Large intestine (tissue), 3 donors: ENCODE measurements at regions not wholly inside any gene's neighbourhood (a gene's known extent, or its start where the extent isn't known, plus 50 kb on each side); places are given as distances from the start of the nearest gene placed in this dataset.
A peak's percentile ranks its signal among the peaks of the same experiment; 100 is the strongest.
"Not testable (repeated sequence)": the region's sequence is repeated elsewhere in the genome, so short reads cannot be mapped to it uniquely, and the experiment has no call there.

Experiments used
- DNase-seq, 2 donors: peaks; one replicate each; pipeline versions ENCODE4 v3.0.0 to v3.0.0-alpha.2; 2013
- H3K27ac ChIP-seq: one replicate; pipeline ENCODE4 v1.5.1; 2013; ENCODE audit warnings: low read length
- H3K27me3 ChIP-seq: 2 replicates; pipeline ENCODE4 v1.6.1; 2013; ENCODE audit warnings: low read length; ENCODE audit not compliant: control insufficient read depth, insufficient read depth
- H3K36me3 ChIP-seq: 2 replicates; pipeline ENCODE4 v1.6.1; 2013; ENCODE audit warnings: low read length; ENCODE audit not compliant: control insufficient read depth, insufficient read depth
- H3K4me1 ChIP-seq: one replicate; pipeline ENCODE4 v1.6.1; 2013; ENCODE audit warnings: low read length; ENCODE audit not compliant: control insufficient read depth, insufficient read depth
- H3K4me3 ChIP-seq: one replicate; pipeline ENCODE4 v1.5.1; 2013; ENCODE audit warnings: low read length
- H3K9me3 ChIP-seq: one replicate; pipeline ENCODE4 v1.6.1; 2013; ENCODE audit warnings: mild to moderate bottlenecking, low read depth, low read length, moderate library complexity; ENCODE audit not compliant: control insufficient read depth
- WGBS: methylation state at CpG from one replicate; pipeline ENCODE4 v1.1.5; 2013; ENCODE audit warnings: low lambda C conversion rate; ENCODE audit not compliant: insufficient coverage; 5-methylcytosine and 5-hydroxymethylcytosine counted together

DNA sequence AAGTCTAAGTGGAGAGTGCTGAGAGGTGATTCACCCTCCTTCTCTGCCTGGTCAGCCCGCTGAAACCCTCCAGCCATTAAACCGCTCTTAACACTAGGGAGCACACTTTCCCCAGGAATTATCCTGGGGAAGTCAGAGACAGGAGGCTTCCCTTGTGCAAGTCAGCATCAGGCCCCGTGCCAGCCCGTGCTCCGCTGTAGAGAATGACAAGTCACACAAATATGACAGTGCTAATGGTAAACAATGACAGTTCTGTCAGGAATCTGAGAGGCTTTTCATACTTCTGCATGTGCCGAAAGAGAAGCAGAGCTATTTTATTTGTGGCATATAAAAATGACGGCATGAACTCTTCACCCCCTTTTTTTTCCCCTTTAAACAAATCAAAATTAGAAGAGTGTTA, 816.9 kb upstream of the SLC10A2 start:
- 0% methylated on average over 2 of the region's 7 CpGs for WGBS
- Histone ChIP-seq H3K27ac (no peak overlapping the region), H3K4me1 (no peaks in the 10 kb centered on the region)

DNA sequence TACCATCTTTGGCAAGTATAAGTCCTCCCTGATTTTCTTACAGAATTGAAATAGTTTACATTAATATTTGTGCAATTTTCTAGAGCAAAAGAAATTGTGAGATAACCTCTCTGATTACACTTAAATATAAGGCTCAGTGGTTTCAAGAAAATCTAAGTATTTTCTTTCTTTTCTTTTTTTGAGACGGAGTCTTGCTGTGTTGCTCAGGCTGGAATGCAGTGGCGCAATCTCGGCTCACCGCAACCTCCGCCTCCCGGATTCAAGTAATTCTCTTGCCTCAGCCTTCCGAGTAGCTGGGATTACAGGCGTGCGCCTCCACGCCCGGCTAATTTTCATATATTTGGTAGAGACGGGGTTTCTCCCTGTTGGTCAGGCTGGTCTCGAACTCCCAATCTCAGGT, 813.9 kb upstream of the SLC10A2 start:
- not testable (repeated sequence) for H3K27ac ChIP-seq, H3K4me1 ChIP-seq, H3K27me3 ChIP-seq, H3K9me3 ChIP-seq, H3K36me3 ChIP-seq, DNase-seq, H3K4me3 ChIP-seq
- 93% methylated on average over 3 of the region's 13 CpGs for WGBS

More for the DNA sequence above, 816.9 kb upstream of the SLC10A2 start:
- no peaks in the 10 kb centered on the region for H3K36me3 ChIP-seq
- no peak overlapping the region for H3K4me3 ChIP-seq
- H3K9me3 ChIP-seq = no peaks in the 10 kb centered on the region
- DNase-seq = peak; percentile 58 to 63
- no peaks in the 10 kb centered on the region for H3K27me3 ChIP-seq

DNA sequence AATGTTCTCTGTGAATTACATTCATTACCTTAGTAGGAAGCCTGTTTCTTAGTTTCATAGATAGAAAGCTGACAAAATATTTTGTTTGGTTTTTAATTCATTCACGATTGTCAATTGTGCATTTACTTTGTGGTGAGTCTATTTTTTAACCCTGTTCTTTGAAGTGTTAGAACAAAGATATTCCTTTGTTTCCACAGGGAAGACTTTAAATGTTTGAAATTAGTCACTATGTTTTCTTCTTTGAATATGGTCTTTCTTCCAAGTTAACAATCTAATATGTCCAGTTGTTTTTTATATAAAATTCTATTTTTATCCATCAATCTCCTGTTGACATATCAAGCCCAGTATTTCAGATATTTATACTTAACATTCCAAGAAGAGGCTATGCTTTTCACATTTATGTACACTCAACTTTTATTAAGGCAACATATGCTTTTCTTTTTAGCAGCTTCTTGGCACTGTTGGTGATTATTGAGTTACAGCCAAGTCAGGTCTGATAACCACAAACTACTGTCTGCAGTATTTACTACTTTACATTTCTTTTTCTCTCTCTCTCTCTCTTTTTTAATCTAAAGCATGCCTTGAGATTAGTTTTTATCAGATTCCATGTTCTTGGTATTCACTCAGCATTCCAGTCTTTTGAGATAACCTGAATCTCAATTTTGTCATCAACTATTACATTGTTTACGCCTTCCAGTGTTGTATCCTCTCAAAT, 812.8 kb upstream of the SLC10A2 start:
- H3K27ac ChIP-seq = no peak overlapping the region
- no peak overlapping the region for H3K4me3 ChIP-seq
- DNase-seq = no peak
- no peaks in the 10 kb centered on the region for H3K27me3 ChIP-seq
- WGBS = 83% methylated on average over 1 of the region's 2 CpGs
- H3K4me1 ChIP-seq = no peaks in the 10 kb centered on the region
- no peaks in the 10 kb centered on the region for H3K36me3 ChIP-seq
- no peaks in the 10 kb centered on the region for H3K9me3 ChIP-seq

DNA sequence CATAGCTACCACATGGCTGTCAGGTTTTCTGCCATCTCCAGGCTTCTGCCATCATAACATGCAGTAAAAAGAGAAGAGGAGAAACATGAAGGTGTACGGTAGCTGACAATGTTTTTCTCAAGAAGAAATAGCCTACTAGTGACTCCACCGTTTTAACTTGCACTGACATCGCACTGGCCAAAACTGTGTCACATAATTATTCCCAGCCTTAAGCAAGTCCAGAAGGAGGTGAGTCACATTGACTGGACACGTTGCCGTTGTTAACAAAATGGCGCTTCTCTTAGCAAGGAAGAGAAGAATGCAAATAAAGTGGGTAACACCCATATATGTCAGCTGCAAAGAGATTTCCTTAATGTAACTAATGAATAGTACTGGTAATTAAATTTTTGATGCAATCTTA, 810.4 kb upstream of the SLC10A2 start:
- WGBS = no CpG with 5 or more reads among the region's 6 CpGs
- no peaks in the 10 kb centered on the region for H3K36me3 ChIP-seq
- no peak for DNase-seq
- no peaks in the 10 kb centered on the region for H3K4me1 ChIP-seq
- no peak overlapping the region for H3K4me3 ChIP-seq
- no peaks in the 10 kb centered on the region for H3K27me3 ChIP-seq
- no peaks in the 10 kb centered on the region for H3K9me3 ChIP-seq
- no peak overlapping the region for H3K27ac ChIP-seq

DNA sequence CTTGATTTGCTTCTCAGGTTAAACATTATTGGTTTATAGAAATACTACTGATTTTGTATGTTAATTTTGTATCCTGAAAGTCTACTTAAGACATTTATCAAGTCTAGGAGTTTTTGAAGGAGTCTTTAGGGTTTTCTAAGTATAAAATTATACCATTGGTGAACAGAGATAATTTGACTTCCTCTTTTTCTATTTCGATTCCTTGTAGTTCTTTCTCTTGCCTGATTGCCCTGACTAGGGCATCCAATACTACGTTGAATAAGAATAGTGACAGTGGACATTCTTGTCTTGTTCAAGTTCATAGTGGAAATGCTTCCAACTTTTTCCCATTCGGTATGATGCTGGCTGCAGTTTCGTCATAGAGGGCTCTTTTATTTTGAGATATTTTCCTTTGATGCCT, 807.5 kb upstream of the SLC10A2 start:
- DNase-seq = no peak
- 86% methylated on average over 2 of the region's 4 CpGs for WGBS
- Histone ChIP-seq H3K36me3 (no peaks in the 10 kb centered on the region), H3K4me1 (no peaks in the 10 kb centered on the region), H3K4me3 (no peak overlapping the region), H3K9me3 (no peaks in the 10 kb centered on the region), H3K27me3 (no peaks in the 10 kb centered on the region), H3K27ac (no peak overlapping the region)

DNA sequence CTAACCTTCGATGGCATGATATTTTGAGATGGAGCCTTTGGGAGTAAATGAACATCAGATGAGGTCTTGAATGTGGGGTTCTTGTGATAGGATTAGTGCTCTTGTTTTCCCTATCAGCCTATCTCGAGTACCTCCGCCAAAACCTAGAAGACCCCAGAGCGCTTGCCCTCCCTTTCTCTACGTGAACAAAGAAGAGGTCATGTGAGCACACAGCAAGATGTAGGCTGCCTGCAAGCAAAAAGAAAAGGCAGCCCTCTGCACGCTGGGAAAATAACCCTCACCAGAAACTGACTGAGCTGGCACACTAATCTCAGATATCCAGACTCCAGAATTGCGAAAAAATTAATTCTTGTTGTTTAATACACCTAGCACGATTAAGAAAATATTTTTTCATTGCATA, 799.8 kb upstream of the SLC10A2 start:
- 90% methylated on average over 3 of the region's 8 CpGs for WGBS
- Histone ChIP-seq H3K36me3 (no peaks in the 10 kb centered on the region), H3K27me3 (no peaks in the 10 kb centered on the region), H3K27ac (no peak overlapping the region), H3K4me3 (no peak overlapping the region), H3K9me3 (no peaks in the 10 kb centered on the region), H3K4me1 (no peaks in the 10 kb centered on the region)
- no peak for DNase-seq

DNA sequence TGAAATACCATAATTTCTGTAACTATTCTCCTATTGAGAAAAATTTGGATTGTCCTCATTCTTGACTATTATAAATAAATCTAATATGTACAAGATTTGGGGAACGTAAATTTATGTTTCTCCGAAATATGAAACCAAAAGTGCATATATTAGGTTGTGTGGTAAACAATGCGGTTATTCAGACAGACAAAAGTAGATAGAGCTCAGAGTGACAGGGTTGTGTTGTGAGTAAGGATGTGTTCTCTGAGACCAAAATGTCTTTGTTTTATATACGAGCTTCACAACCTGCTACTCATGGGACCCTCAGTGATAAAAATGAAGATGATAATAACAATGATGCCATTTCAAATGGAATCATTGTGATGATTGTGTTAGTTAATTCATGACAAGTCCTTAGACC, 796.3 kb upstream of the SLC10A2 start:
- WGBS = no CpG with 5 or more reads among the region's 4 CpGs

DNA sequence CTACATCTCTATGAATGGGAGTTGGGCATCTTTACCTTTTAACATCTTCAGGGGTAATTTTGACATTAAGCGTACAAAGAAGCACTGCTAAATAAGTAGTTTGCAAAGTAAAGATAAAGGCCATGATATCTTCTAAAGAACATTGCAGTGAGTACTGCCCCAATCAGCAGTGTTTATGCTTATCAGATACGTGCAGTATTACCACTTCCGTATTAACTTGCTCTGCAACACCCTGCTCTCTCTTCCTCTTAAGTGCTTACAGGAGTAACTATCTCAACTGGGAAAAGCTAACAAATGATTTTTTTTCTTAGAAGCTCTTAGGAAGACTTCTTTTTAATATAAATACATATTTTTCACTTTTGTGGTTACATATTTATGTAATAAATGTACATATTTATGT, 793.7 kb upstream of the SLC10A2 start:
- no peak for DNase-seq
- no peak overlapping the region for H3K4me3 ChIP-seq
- no peaks in the 10 kb centered on the region for H3K4me1 ChIP-seq
- H3K27me3 ChIP-seq = no peaks in the 10 kb centered on the region
- H3K27ac ChIP-seq = no peak overlapping the region
- H3K9me3 ChIP-seq = no peaks in the 10 kb centered on the region
- 33% methylated on average over 2 of the region's 3 CpGs for WGBS
- no peaks in the 10 kb centered on the region for H3K36me3 ChIP-seq

More for the DNA sequence above, 796.3 kb upstream of the SLC10A2 start:
- H3K27me3 ChIP-seq = no peaks in the 10 kb centered on the region
- H3K36me3 ChIP-seq = no peaks in the 10 kb centered on the region
- no peak overlapping the region for H3K4me3 ChIP-seq
- H3K9me3 ChIP-seq = no peaks in the 10 kb centered on the region
- DNase-seq = no peak
- no peaks in the 10 kb centered on the region for H3K4me1 ChIP-seq
- H3K27ac ChIP-seq = no peak overlapping the region

DNA sequence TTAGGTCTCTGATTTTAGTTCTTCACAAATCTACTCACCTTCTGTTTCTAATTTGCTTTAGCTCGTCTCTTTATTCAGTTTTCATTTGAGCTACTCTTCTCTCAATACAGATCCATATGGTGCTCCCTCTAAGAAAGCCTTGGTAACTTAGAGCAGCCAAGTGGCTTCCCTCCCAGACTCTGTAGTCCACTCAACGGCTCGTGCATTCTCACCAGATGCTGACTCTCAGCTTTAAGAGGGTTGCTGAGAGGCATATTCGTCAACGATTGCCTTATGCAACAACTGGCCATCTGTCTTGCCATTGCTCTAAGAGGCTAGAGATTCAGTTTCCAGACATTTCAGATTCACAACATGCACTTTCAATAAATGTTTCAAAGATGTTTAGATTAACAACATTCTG, 785.8 kb upstream of the SLC10A2 start:
- Histone ChIP-seq H3K9me3 (no peaks in the 10 kb centered on the region), H3K27me3 (no peaks in the 10 kb centered on the region), H3K4me1 (no peaks in the 10 kb centered on the region), H3K4me3 (no peak overlapping the region), H3K27ac (no peak overlapping the region), H3K36me3 (no peaks in the 10 kb centered on the region)
- WGBS = 57% methylated on average over 1 of the region's 5 CpGs
- no peak for DNase-seq

DNA sequence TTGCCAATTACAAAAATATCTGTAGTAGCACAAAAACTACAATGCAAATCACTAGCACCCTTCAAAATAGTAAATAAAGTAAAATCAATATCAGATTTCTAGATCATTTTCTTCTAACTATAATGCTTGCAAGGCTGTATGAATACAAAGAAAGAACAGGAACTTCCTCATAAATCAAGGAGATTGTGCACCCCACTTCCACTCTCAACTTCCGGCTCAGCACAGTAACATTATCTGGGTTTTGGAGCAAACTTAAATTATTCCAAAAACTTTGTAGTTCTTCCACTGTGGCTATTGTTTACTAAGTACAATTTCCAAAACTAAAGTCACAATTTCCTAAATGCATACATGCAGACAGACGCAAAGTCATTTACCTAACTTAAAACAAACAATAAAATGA, 778.3 kb upstream of the SLC10A2 start:
- 83% methylated on average over 1 of the region's 2 CpGs for WGBS
- no peak for DNase-seq
- H3K4me1 ChIP-seq = no peaks in the 10 kb centered on the region
- no peaks in the 10 kb centered on the region for H3K27me3 ChIP-seq
- no peaks in the 10 kb centered on the region for H3K36me3 ChIP-seq
- no peaks in the 10 kb centered on the region for H3K9me3 ChIP-seq
- H3K27ac ChIP-seq = no peak overlapping the region
- no peak overlapping the region for H3K4me3 ChIP-seq

DNA sequence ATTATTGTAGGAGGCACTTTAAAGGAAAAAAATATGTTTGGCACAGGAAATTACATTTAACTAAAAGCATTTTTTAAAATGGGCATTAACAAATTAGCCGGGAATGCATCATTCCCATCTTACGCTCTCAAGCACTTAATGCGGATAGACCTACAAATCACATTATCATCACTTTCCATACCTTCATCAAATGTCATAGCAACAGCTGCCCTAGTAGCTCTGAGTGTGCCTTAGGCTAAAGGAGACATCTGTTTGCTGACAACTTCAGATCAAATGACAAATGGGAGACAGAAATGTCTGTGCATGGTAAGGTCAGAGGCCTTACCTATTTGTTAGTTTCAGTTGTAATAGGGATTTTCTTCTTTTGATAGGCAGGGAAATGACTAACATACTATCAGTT, 773.2 kb upstream of the SLC10A2 start:
- no peaks in the 10 kb centered on the region for H3K36me3 ChIP-seq
- DNase-seq = no peak
- no peaks in the 10 kb centered on the region for H3K27me3 ChIP-seq
- no peak overlapping the region for H3K27ac ChIP-seq
- 70% methylated on average over 2 of the region's 3 CpGs for WGBS
- no peaks in the 10 kb centered on the region for H3K4me1 ChIP-seq
- H3K4me3 ChIP-seq = no peak overlapping the region
- H3K9me3 ChIP-seq = no peaks in the 10 kb centered on the region
